ENCODE measurements at regions not wholly inside any gene's neighbourhood (a gene's known extent, or its start where the extent isn't known, plus 50 kb on each side); places are given as distances from the start of the nearest gene placed in this dataset.

GRCh38 chr2:238509903-238510302 lies 83.2 kb downstream of the ASB1 start:
- TF ChIP-seq CTCF (IDR thresholded peaks at IDR 0.05) (no peak), EP300 (IDR thresholded peaks at IDR 0.05) (no peak), POLR2A (IDR thresholded peaks at IDR 0.05) (no peak)

Data from ovary (tissue), 3 donors.